BJ (cell line): ENCODE measurements at regions not wholly inside any gene's neighbourhood (a gene's known extent, or its start where the extent isn't known, plus 50 kb on each side); places are given as distances from the start of the nearest gene placed in this dataset.
"Not testable (repeated sequence)": the region's sequence is repeated elsewhere in the genome, so short reads cannot be mapped to it uniquely, and the experiment has no call there.

Experiments used
- CTCF ChIA-PET: fragments of 350-600 bp; formaldehyde crosslinking; extraction: SDS; loops from one replicate; lab custom pipeline; 2021; ENCODE audit warnings: antibody characterized with exemption, inconsistent platforms; lab: Yijun Ruan, JAX
- POLR2A ChIA-PET: fragments of 300-600 bp; sonication (Branson Sonifier 250); formaldehyde crosslinking; extraction: SDS; loops from one replicate; lab custom pipeline; 2021; ENCODE audit warnings: antibody characterized with exemption; lab: Charles Lee
- DNase-seq: peaks from one replicate; pipeline ENCODE4 v3.0.0-alpha.2; 2011; ENCODE audit warnings: low read depth
- H3K27me3 ChIP-seq: 2 replicates; pipeline ENCODE4 v1.6.0; 2011; ENCODE audit warnings: low read length; ENCODE audit not compliant: control insufficient read depth, insufficient read depth
- H3K36me3 ChIP-seq: 2 replicates; pipeline ENCODE4 v1.5.1; 2011; ENCODE audit warnings: low read length; ENCODE audit not compliant: control insufficient read depth, insufficient read depth
- H3K4me3 ChIP-seq: 2 replicates; pipeline ENCODE4 v1.5.1; 2011; ENCODE audit warnings: low read depth, mild to moderate bottlenecking, control low read depth, low read length
- CTCF ChIP-seq: IDR thresholded peaks from 2 replicates; pipeline ENCODE4 v1.5.1; 2011; ENCODE audit warnings: low read depth, mild to moderate bottlenecking, control low read depth, inconsistent platforms, low read length, moderate library complexity; ENCODE audit not compliant: insufficient read depth

GRCh38 chr4:31021008-31021407, 300.8 kb downstream of the PCDH7 start:
- Histone ChIP-seq H3K36me3 (no peaks in the 10 kb centered on the region), H3K27me3 (no peaks in the 10 kb centered on the region), H3K4me3 (no peak overlapping the region)
- DNase-seq, result no peak
- no peak for TF ChIP-seq CTCF
- ChIA-PET POLR2A (no interaction called here), CTCF (no interaction called here)

DNA sequence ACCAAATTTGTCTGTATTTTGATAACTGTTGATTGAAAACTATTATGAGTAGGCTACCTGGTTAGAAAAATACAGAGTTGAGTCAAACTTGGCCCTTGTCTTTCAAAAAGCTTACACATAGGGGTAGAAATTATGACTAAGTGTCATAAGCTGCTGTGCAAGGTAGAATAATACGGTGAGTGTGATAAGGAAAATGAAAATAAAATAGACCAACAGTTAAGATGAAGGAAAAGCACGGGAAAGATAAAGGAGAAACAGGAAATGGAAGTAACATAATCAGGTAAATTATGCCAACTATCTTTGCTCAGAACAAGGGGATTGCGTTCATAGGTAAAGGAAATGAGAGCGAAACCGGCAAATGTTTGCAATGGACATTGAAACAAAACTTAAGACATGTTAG, 302.5 kb downstream of the PCDH7 start:
- Histone ChIP-seq H3K27me3 (no peaks in the 10 kb centered on the region), H3K4me3 (no peak overlapping the region), H3K36me3 (no peaks in the 10 kb centered on the region)
- no peak for TF ChIP-seq CTCF
- POLR2A ChIA-PET, result no interaction called here
- no peak for DNase-seq
- CTCF ChIA-PET, result no interaction called here

DNA sequence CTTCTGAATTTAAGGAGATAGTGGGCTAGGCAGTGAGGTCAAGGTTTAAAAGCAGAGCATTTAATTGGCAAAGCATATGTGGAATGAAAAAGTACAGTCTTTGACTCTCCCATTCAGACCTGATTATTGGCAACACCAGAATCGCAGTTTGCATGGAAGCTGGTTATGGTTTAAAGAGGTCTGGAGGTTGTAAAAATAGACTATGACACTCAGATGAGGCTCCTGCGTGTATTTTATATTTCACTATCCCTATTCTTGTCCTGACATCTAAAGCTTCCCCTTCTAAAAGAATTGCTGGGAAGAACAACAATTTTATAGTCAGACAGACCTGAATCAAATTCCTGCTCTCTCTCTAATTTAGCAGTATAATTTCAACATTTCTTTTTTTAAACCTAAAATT, 302.9 kb downstream of the PCDH7 start:
- ChIA-PET CTCF (no interaction called here), POLR2A (no interaction called here)
- Histone ChIP-seq H3K4me3 (no peak overlapping the region), H3K36me3 (no peaks in the 10 kb centered on the region), H3K27me3 (no peaks in the 10 kb centered on the region)
- DNase-seq, result no peak
- no peak for TF ChIP-seq CTCF

- DNase-seq, result no peak
- no peak overlapping the region for H3K4me3 ChIP-seq
- TF ChIP-seq CTCF, result no peak
- H3K27me3 ChIP-seq, result no peaks in the 10 kb centered on the region
- H3K36me3 ChIP-seq, result no peaks in the 10 kb centered on the region
- ChIA-PET POLR2A (no interaction called here), CTCF (no interaction called here)
These were observed 303.6 kb downstream of the PCDH7 start for GRCh38 chr4:31023742-31024141.

GRCh38 chr4:31024781-31025180, 304.6 kb downstream of the PCDH7 start:
- POLR2A ChIA-PET, H3K36me3 ChIP-seq, DNase-seq, CTCF ChIA-PET, H3K4me3 ChIP-seq, H3K27me3 ChIP-seq: not testable (repeated sequence)

DNA sequence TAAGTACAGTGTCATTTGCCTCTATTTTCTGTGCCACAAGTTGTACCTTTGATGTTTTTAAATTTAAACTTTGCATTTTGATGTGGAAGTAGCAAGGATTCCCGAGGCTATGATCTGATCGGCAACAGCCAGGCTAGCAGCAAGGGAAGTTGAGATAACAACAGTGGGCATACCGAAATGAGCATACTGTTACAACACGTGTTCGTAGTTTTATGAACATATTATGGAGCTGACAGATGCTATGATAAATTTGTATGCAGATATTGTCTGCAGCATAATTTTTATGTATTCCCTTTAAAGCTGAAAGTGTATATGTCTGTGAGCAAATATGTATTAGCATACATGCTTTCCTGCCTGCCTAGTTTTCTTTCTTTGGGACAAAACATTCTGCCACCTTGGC, 306.1 kb downstream of the PCDH7 start:
- TF ChIP-seq CTCF, result no peak
- CTCF ChIA-PET, result no interaction called here

More for the DNA sequence above, 306.1 kb downstream of the PCDH7 start:
- Histone ChIP-seq H3K4me3 (no peak overlapping the region), H3K27me3 (no peaks in the 10 kb centered on the region), H3K36me3 (no peaks in the 10 kb centered on the region)
- no peak for DNase-seq
- POLR2A ChIA-PET, result no interaction called here
